HG02759 (cell line): ENCODE measurements at regions not wholly inside any gene's neighbourhood (a gene's known extent, or its start where the extent isn't known, plus 50 kb on each side); places are given as distances from the start of the nearest gene placed in this dataset.
A peak's percentile ranks its signal among the peaks of the same experiment; 100 is the strongest.
"Not testable (repeated sequence)": the region's sequence is repeated elsewhere in the genome, so short reads cannot be mapped to it uniquely, and the experiment has no call there.

Source experiments
- ATAC-seq: cut with Tn5 transposase; IDR thresholded peaks from one replicate; pipeline ENCODE4 v1.9.1; 2021; ENCODE audit warnings: mild to moderate bottlenecking, moderate library complexity; ENCODE audit not compliant: unreplicated experiment

GRCh38 chr2:174697255-174697654, 67.0 kb downstream of the CHRNA1 start:
- ATAC-seq, result peak; percentile 97

GRCh38 chr2:174694920-174695319, 69.4 kb downstream of the CHRNA1 start:
- no peak for ATAC-seq

GRCh38 chr2:174694196-174694878, 69.9 kb downstream of the CHRNA1 start:
- ATAC-seq, result no peak

- no peak for ATAC-seq
Observed at GRCh38 chr2:174693344-174693743, 70.9 kb downstream of the CHRNA1 start.

- ATAC-seq, result no peak
Observed at GRCh38 chr2:174692256-174692919, 71.9 kb downstream of the CHRNA1 start.

GRCh38 chr2:174691201-174691779, 73.0 kb downstream of the CHRNA1 start:
- ATAC-seq, result no peak

DNA sequence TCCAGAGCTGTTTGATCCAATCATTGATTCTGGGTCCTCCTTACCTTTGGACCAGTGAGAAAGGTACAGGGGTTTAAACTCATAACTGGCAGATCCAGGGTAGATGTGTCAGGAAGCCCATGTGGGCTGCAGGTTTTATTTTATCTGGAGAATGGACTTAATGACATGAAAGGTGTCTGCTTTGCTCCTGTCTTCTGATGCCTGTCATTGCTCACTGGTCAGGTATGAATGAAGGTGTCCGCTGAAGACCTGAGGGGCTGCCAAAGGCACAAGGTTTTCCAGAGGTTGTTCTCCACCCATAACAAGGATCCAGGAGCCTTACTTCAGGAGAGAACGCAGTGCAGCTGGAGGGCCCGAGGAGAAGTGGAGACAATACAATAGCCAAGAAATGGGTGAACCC, 74.2 kb downstream of the CHRNA1 start:
- no peak for ATAC-seq

- ATAC-seq, result no peak
Observed at GRCh38 chr2:174688079-174688478, 76.2 kb downstream of the CHRNA1 start.

GRCh38 chr2:174686430-174686829, 77.8 kb downstream of the CHRNA1 start:
- no peak for ATAC-seq

DNA sequence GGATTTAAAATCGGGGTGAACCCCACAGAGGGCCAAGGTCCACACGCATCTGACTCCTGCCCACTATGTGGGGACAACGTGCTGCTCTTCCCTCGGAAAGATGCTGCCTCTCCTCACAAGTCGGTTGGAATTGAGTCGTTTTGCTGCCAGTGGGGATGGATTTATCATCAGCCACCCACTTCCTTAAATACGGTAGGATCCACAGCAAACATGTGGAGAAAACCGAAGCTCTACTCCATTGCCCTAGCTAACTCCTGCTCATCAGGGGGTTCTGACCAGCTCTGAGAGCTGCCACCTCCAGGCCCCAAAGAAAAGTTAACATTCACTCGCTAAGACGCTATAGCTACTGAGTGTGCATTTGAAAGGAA, 80.9 kb downstream of the CHRNA1 start:
- ATAC-seq, result no peak

DNA sequence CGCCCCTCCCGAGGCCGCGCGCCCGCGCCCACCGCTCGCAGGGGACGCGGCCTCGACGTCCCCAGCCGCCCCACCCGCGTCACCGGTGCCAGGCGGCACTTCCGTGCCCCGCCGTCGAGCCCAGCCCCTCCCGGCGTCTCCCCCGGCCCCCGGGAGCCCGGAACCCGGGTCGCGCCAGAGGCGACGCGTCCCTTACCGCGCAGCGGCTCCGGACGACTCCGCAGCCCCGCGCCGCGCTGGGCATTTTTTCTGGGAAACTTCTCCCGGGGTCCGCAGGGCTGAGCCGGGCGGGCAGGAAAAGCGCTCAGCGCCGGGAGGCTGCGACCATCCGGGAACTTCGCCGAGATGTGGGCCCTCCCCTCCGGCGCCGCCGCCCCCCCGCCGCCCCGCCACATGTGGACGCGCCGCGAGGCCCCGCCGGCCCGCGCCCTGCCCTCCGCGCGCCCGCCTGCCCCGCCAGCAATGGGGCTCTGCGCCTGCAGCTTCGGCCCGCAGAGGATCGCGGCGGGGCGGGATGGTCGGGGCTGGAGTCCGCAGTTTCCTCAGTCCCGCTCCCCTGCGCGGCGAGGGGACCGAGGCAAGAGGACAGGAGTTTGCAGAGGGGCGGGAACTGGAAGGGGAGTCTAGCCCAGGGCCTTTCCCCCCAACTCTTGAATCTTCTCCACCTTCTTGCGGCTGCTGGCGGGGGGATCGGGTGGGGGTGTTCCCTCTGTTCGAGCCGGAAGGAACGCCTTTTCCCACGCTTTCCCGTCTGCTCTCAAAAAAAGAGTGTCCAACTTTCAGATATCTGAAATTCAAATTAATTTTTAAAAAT, 81.5 kb downstream of the CHRNA1 start:
- peak; percentile 68 for ATAC-seq

DNA sequence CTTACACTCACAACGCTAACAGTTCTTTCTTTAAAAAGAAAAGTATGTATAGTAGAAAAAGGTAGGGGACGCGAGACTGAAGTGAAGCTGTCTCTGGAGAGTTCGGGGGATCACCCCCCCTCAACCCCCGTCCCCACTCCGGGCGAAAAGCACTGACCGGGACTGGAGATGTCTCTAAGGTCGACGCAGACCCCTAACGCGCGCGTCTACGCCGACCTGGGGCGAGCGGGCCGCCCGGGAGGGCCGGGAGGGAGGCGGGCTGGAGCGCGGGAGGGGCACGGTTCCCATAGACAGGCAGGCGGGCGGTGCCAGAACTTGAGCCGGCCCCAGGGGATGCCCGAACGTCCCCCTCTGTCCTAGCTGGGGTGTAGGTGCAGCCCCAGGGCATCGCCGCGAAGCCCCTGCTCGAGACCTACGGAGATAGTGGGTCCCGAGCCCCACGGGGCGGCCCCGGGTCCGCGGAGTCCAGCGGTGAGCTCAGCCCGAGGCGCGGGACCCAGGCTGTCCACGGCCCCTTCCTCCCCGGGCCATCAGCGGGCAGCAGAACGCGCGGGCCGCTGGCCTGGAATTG, 82.2 kb downstream of the CHRNA1 start:
- ATAC-seq, result peak; percentile 55

GRCh38 chr2:174681099-174682006, 82.9 kb downstream of the CHRNA1 start:
- ATAC-seq, result no peak

- ATAC-seq, result no peak
Observed at GRCh38 chr2:174680221-174680620, 82.6 kb upstream of the WIPF1 start.

DNA sequence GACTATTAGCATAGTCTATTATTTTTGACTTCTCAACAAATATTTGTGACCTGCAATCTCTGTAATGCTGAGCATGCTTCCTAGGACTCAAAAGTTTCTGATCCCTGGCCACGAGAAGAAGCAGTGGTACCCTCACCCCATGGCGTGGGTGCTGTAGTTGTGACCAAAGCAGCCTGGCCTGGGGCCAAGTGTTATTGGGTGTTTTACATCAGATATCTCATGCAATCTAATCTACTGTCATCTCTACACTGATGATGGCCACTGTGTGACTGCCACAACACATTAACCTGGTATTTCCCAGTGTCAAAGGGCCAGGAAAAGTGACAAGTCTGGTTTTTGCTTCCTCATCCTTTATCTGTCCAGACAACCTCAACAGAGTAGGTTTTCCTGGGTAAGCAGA, 80.8 kb upstream of the WIPF1 start:
- ATAC-seq, result no peak

- no peak for ATAC-seq
Observed at GRCh38 chr2:174675615-174676014, 78.0 kb upstream of the WIPF1 start.

DNA sequence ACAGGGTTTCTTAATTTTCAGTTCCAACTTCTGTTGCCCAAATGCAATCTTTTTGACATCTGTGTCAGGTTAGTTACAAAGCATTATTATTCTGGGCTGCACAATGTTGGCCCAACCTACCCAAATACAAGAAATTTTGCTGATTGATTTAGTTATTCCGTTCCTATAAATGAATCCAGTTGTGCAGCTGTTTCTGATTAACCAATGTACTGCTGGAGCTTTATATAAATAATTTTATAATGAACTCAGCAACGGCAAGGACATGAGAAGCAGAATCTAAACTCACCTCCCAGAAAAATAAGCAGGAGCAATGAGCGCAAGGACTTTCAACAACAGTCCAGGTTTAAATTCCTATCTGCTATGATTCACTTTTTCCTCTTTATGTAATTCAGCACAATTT, 76.3 kb upstream of the WIPF1 start:
- no peak for ATAC-seq

DNA sequence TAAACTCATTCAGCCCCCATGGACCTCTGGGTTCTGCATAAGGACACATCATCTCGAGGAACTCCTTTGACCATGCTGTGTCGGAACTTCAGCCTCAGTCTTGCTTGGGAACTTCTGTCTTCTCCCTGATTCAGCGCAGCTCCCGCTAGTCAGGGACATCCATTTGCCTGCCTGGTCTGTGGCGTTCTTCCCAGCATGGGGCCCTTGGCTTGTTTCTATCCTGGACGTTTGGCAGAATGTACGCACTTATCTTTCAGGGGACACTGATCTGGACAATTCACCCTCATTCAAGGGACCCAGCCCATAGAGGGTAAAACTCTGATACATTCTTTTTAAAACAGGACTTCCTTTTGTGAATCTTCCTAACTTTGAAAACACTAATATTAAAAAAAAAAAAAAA, 75.8 kb upstream of the WIPF1 start:
- no peak for ATAC-seq

GRCh38 chr2:174671532-174671931, 73.9 kb upstream of the WIPF1 start:
- not testable (repeated sequence) for ATAC-seq

GRCh38 chr2:174670446-174670845, 72.8 kb upstream of the WIPF1 start:
- ATAC-seq, result no peak
